Left lung (tissue), 4 donors: ENCODE measurements at regions not wholly inside any gene's neighbourhood (a gene's known extent, or its start where the extent isn't known, plus 50 kb on each side); places are given as distances from the start of the nearest gene placed in this dataset.

Experiments
- ATAC-seq: fragments of 200-7000 bp; cut with Tn5 transposase; one replicate; pipeline ENCODE4 v1.9.1; 2020; ENCODE audit warnings: moderate library complexity
- DNase-seq, 4 donors: peaks; one replicate each; pipeline ENCODE4 v3.0.0-alpha.2; 2013 to 2020
- H3K27ac ChIP-seq, 2 donors: fragments of 200-600 bp; sonication (generic) in 1 of 2; one replicate each; pipeline versions ENCODE4 v1.5.0 to v1.8.0; 2020 to 2021
- H3K27me3 ChIP-seq, 2 donors: fragments of 200-600 bp; sonication (generic) in 1 of 2; one replicate each; pipeline versions ENCODE4 v1.5.0 to v1.8.0; 2020 to 2021
- H3K36me3 ChIP-seq, 2 donors: fragments of 200-600 bp; sonication (generic) in 1 of 2; one replicate each; pipeline versions ENCODE4 v1.5.0 to v1.8.0; 2020 to 2021
- H3K4me1 ChIP-seq, 2 donors: fragments of 200-600 bp; one replicate each; pipeline ENCODE4 v1.8.0; 2021
- H3K4me3 ChIP-seq, 2 donors: fragments of 200-600 bp; sonication (generic) in 1 of 2; one replicate each; pipeline versions ENCODE4 v1.5.0 to v1.8.0; 2020 to 2021; ENCODE audit warnings: mild to moderate bottlenecking in 1 of 2
- H3K9me3 ChIP-seq, 2 donors: fragments of 200-600 bp; sonication (generic) in 1 of 2; one replicate each; pipeline versions ENCODE4 v1.5.0 to v1.8.0; 2020 to 2021
- intact Hi-C, 2 donors: fragments of 100-400 bp; cut with DNase I; formaldehyde crosslinking; loops; one replicate each; pipeline versions ENCODE4 v1.11.2 to v1.14.2; 2022
- TF ChIP-seq, protein P1 (sequence below), 2 donors: fragments of 200-600 bp; sonication (generic) in 1 of 2; IDR thresholded peaks; one replicate each; pipeline versions ENCODE4 v1.5.0 to v1.8.0; 2021; ENCODE audit warnings: antibody characterized with exemption in 2 of 2
- donor health status: DM: no; HTN: yes; CAD: no.
- donor health status: DM: no; HTN: no; CAD: no.

GRCh38 chr4:65018313-65018712 lies 609.1 kb upstream of the TECRL start:
- intact Hi-C loops: no loop called here
- no peaks in the 10 kb centered on the region for H3K27me3 ChIP-seq
- no peaks in the 10 kb centered on the region for H3K36me3 ChIP-seq
- no peak for DNase-seq
- ATAC-seq: no peak
- H3K9me3 ChIP-seq: no peaks in the 10 kb centered on the region
- no peaks in the 10 kb centered on the region for H3K4me1 ChIP-seq
- TF ChIP-seq, protein P1, sequence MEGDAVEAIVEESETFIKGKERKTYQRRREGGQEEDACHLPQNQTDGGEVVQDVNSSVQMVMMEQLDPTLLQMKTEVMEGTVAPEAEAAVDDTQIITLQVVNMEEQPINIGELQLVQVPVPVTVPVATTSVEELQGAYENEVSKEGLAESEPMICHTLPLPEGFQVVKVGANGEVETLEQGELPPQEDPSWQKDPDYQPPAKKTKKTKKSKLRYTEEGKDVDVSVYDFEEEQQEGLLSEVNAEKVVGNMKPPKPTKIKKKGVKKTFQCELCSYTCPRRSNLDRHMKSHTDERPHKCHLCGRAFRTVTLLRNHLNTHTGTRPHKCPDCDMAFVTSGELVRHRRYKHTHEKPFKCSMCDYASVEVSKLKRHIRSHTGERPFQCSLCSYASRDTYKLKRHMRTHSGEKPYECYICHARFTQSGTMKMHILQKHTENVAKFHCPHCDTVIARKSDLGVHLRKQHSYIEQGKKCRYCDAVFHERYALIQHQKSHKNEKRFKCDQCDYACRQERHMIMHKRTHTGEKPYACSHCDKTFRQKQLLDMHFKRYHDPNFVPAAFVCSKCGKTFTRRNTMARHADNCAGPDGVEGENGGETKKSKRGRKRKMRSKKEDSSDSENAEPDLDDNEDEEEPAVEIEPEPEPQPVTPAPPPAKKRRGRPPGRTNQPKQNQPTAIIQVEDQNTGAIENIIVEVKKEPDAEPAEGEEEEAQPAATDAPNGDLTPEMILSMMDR (IDR thresholded peaks at IDR 0.05): no peak
- no peak overlapping the region for H3K27ac ChIP-seq
- no peak overlapping the region for H3K4me3 ChIP-seq

DNA sequence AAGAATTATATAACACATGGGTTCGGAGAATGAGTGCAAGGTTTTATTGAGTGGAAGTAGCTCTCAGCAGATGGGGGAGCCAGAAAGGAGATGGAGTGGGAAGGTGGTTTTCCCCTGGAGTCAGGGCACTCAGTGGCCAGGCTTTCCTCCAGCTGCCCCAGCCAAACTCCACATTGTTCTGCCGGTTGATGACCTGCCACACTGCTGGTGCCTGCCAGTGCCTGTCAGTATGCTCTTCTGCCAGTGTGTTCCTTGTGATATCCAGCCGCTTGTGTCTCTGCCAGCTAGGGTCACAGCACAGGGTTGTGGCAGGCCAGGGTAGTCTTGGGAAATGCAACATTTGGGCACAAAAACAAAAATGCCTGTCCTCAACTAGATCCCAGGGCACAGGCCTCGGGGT lies 604.8 kb upstream of the TECRL start:
- ATAC-seq: no peak
- TF ChIP-seq, protein P1 (IDR thresholded peaks at IDR 0.05): no peak
- Histone ChIP-seq H3K4me1 (no peaks in the 10 kb centered on the region), H3K36me3 (no peaks in the 10 kb centered on the region), H3K27ac (no peak overlapping the region), H3K4me3 (no peak overlapping the region), H3K9me3 (no peaks in the 10 kb centered on the region), H3K27me3 (no peaks in the 10 kb centered on the region)
- intact Hi-C loops: no loop called here
- peak in 1 of 4 donors; percentile 40 for DNase-seq

- peak; percentile 54 for ATAC-seq
- no peak overlapping the region for H3K27ac ChIP-seq
- no peaks in the 10 kb centered on the region for H3K36me3 ChIP-seq
- TF ChIP-seq, protein P1 (IDR thresholded peaks at IDR 0.05): peak; percentile 16 to 41
- H3K4me1 ChIP-seq: no peaks in the 10 kb centered on the region
- intact Hi-C loops: no loop called here
- H3K4me3 ChIP-seq: no peak overlapping the region
- DNase-seq: peak in 1 of 4 donors; percentile 14
- no peaks in the 10 kb centered on the region for H3K9me3 ChIP-seq
- H3K27me3 ChIP-seq: no peaks in the 10 kb centered on the region
Measured at GRCh38 chr4:65007841-65008439, 598.7 kb upstream of the TECRL start.

DNA sequence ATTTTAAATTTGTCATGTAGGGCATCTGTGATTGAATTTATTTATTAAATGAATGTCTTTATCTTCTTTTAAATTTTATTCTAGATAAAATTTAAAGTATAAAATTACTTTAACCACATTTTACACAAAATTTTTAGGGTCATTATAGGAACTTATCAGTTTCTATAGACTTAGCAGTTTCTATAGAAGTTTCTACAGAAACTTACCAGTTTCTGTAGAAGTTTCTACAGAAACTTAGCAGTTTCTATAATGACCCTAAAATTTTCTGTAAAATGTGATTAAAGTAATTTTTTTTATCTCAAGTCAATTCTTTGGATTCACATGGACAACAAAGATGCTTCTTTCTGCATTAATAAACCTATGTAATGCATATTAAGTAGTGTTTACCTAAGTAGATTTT lies 565.9 kb upstream of the TECRL start:
- TF ChIP-seq, protein P1 (IDR thresholded peaks at IDR 0.05): no peak
- no peaks in the 10 kb centered on the region for H3K36me3 ChIP-seq
- no peak overlapping the region for H3K4me3 ChIP-seq
- H3K9me3 ChIP-seq: peaks cover 0 to 4% of the 10 kb centered on the region in 2 donors
- no peak overlapping the region for H3K27ac ChIP-seq
- DNase-seq (no peak), ATAC-seq (no peak)
- H3K27me3 ChIP-seq: no peaks in the 10 kb centered on the region
- intact Hi-C loops: no loop called here
- no peaks in the 10 kb centered on the region for H3K4me1 ChIP-seq

GRCh38 chr4:64969081-64969480 lies 559.8 kb upstream of the TECRL start:
- H3K27ac ChIP-seq: no peak overlapping the region
- H3K9me3 ChIP-seq: peaks cover 0 to 13% of the 10 kb centered on the region in 2 donors
- no peaks in the 10 kb centered on the region for H3K36me3 ChIP-seq
- DNase-seq (peak in 1 of 4 donors; percentile 19), ATAC-seq (no peak)
- H3K27me3 ChIP-seq: no peaks in the 10 kb centered on the region
- intact Hi-C loops: no loop called here
- H3K4me1 ChIP-seq: no peaks in the 10 kb centered on the region
- TF ChIP-seq, protein P1 (IDR thresholded peaks at IDR 0.05): no peak
- H3K4me3 ChIP-seq: no peak overlapping the region
